ENCODE measurements at regions not wholly inside any gene's neighbourhood (a gene's known extent, or its start where the extent isn't known, plus 50 kb on each side); places are given as distances from the start of the nearest gene placed in this dataset.

DNA sequence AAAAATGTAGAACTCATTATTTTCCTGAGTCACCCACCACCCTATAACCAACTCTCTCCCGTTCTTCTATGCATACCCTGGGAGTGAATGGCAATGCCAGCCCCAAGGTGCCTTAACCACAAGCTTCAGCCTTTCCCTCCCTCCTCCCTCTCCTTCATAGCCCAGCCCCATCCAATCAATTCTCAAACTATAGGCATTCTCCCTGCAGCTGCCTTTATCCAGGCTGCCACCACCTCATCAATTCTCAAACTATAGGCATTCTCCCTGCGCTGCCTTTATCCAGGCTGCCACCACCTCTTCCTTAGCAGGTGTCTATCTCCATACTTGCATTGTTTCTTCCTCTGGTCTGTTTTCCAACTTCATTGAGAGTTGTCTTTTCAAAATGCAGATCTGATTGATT lies 77.1 kb downstream of the PLEKHG1 start:
- TF ChIP-seq, protein P1, sequence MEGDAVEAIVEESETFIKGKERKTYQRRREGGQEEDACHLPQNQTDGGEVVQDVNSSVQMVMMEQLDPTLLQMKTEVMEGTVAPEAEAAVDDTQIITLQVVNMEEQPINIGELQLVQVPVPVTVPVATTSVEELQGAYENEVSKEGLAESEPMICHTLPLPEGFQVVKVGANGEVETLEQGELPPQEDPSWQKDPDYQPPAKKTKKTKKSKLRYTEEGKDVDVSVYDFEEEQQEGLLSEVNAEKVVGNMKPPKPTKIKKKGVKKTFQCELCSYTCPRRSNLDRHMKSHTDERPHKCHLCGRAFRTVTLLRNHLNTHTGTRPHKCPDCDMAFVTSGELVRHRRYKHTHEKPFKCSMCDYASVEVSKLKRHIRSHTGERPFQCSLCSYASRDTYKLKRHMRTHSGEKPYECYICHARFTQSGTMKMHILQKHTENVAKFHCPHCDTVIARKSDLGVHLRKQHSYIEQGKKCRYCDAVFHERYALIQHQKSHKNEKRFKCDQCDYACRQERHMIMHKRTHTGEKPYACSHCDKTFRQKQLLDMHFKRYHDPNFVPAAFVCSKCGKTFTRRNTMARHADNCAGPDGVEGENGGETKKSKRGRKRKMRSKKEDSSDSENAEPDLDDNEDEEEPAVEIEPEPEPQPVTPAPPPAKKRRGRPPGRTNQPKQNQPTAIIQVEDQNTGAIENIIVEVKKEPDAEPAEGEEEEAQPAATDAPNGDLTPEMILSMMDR (IDR thresholded peaks at IDR 0.05; ENCODE audit: poor library complexity, severe bottlenecking), result no peak
- TF ChIP-seq POLR2AphosphoS5 (IDR thresholded peaks at IDR 0.05), result no peak
- TF ChIP-seq, protein P2, sequence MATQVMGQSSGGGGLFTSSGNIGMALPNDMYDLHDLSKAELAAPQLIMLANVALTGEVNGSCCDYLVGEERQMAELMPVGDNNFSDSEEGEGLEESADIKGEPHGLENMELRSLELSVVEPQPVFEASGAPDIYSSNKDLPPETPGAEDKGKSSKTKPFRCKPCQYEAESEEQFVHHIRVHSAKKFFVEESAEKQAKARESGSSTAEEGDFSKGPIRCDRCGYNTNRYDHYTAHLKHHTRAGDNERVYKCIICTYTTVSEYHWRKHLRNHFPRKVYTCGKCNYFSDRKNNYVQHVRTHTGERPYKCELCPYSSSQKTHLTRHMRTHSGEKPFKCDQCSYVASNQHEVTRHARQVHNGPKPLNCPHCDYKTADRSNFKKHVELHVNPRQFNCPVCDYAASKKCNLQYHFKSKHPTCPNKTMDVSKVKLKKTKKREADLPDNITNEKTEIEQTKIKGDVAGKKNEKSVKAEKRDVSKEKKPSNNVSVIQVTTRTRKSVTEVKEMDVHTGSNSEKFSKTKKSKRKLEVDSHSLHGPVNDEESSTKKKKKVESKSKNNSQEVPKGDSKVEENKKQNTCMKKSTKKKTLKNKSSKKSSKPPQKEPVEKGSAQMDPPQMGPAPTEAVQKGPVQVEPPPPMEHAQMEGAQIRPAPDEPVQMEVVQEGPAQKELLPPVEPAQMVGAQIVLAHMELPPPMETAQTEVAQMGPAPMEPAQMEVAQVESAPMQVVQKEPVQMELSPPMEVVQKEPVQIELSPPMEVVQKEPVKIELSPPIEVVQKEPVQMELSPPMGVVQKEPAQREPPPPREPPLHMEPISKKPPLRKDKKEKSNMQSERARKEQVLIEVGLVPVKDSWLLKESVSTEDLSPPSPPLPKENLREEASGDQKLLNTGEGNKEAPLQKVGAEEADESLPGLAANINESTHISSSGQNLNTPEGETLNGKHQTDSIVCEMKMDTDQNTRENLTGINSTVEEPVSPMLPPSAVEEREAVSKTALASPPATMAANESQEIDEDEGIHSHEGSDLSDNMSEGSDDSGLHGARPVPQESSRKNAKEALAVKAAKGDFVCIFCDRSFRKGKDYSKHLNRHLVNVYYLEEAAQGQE (IDR thresholded peaks at IDR 0.05; ENCODE audit: borderline replicate concordance), result no peak
- TF ChIP-seq EP300 (conservative IDR thresholded peaks at IDR 0.05; ENCODE audit: poor library complexity, severe bottlenecking), result no peak
- TF ChIP-seq SMC3 (conservative IDR thresholded peaks at IDR 0.05; ENCODE audit: poor library complexity), result no peak
- TF ChIP-seq RAD21 (conservative IDR thresholded peaks at IDR 0.05), result no peak
- no peak for TF ChIP-seq EZH2 (IDR thresholded peaks at IDR 0.05; ENCODE audit: borderline replicate concordance, insufficient read depth, low read length, poor library complexity, severe bottlenecking)
- no peak for TF ChIP-seq MXI1 (conservative IDR thresholded peaks at IDR 0.05; ENCODE audit: poor library complexity, severe bottlenecking)

Data from neural cell (in vitro differentiated cells).